AG09319 (cell line): ENCODE measurements at regions not wholly inside any gene's neighbourhood (a gene's known extent, or its start where the extent isn't known, plus 50 kb on each side); places are given as distances from the start of the nearest gene placed in this dataset.
A peak's percentile ranks its signal among the peaks of the same experiment; 100 is the strongest.

ENCODE experiments used
- DNase-seq: peaks from one replicate; pipeline ENCODE4 v3.0.0-alpha.2; 2010; ENCODE audit warnings: low read depth; ENCODE audit errors: extremely low read depth
- TF ChIP-seq, protein P1 (sequence below): IDR thresholded peaks from 2 replicates; pipeline ENCODE4 v1.5.1; 2011; ENCODE audit warnings: low read depth, mild to moderate bottlenecking, inconsistent platforms, low read length, moderate library complexity

DNA sequence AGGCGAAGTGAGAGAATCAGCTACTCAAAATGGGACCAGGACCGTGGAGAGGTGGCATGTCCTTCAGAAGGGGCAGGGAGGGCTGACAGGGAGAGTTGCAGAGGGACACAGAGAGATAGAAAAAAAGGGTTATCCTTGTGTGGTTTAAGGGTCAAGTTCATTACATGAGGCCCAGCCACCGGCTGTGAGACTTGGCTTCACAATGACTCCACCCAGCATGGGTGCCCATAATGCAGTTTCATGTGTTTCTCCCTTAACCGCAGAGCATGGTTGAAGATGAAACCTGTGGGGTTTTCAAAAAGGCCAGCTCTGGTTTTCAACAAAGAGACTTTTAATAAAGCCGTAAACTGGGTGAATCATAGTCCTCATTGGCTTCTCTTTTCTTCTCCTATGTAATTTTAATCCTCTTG, 164.6 kb downstream of the KLF5 start:
- no peak for DNase-seq
- TF ChIP-seq, protein P1, sequence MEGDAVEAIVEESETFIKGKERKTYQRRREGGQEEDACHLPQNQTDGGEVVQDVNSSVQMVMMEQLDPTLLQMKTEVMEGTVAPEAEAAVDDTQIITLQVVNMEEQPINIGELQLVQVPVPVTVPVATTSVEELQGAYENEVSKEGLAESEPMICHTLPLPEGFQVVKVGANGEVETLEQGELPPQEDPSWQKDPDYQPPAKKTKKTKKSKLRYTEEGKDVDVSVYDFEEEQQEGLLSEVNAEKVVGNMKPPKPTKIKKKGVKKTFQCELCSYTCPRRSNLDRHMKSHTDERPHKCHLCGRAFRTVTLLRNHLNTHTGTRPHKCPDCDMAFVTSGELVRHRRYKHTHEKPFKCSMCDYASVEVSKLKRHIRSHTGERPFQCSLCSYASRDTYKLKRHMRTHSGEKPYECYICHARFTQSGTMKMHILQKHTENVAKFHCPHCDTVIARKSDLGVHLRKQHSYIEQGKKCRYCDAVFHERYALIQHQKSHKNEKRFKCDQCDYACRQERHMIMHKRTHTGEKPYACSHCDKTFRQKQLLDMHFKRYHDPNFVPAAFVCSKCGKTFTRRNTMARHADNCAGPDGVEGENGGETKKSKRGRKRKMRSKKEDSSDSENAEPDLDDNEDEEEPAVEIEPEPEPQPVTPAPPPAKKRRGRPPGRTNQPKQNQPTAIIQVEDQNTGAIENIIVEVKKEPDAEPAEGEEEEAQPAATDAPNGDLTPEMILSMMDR, result no peak

DNA sequence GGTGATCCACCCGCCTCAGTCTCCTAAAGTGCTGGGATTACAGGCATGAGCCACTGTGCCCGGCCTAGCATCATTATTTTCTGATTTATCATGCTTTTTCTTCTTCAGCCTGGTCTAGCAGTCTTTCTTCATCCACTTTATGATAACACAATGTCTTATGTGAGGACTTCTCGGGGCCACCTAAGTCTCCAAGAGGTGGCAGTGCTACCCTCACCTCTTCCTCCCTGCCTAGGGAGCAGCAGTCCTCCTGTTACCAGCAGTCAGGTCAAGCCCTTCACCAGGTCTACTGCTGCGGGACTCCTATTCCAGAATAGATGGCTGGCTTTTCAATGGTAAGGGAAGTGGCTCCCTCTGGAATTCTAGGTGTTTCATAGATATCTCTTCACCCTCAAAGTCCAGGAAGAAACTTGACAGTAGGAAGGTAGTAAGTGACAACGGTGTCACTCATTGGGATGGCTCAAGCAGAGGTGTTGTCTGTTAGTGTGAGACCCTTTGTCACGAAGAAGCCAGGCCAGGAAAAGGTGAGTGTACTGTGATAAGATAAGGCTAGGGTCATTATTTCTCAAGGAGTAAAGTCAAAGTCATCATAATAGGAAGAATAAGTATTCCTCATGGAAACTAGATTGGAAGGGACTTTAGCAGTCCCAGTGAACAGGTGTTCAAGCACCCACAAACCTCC, 164.0 kb downstream of the KLF5 start:
- TF ChIP-seq, protein P1, result no peak
- DNase-seq, result no peak

DNA sequence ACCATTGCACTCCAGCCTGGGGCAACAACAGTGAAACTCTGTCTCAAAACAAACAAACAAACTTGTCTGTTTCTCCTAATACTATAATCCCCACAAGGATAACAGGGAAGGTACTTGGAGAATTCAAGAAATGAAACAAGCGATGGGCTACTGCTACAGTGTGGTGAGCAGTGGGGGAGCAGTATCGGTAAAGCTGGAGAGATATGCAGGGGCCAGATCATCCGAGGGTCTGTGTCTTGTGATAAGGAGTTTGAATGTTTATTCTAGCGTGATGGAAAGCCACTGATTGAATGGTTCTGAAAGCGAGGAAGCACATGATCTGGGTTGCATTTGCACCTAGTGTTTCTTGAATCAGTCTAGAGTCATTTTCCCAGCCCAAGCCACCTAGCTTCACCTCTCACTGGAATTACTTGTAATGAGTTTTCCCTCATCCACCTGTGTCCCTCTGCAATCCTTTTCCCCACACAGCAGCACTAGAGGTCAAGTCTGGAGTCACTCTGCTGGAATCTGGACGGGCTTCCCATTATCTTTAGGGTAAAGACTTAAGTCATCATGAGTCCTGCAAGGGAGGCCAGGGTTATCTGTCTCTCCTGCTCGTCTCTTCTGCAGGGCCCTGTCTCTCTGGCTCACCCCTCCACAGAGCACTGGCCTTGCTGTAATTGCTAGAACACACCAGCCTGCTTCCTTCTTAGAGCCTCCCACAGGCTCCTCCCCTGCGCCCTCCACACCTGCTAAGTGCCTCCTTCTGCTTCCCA, 162.3 kb downstream of the KLF5 start:
- DNase-seq, result no peak
- TF ChIP-seq, protein P1, result no peak

DNA sequence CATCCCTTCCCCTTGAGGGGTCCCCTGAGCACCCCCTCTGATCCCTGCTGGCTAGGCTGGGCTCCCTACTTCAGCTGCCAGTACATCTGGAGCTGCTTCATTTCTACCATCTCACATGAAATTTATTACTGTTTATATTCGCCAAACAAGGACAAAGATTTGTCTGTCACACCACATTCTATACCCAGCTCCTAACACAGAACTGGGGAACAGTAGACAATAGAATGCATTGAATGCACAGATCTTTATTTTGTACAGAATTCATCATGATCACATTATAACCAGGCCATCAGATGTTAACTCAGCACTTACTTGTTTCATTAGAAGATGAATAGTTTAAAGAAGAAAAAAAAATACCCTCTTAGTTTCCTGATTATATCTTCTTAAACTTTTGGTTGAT, 159.4 kb downstream of the KLF5 start:
- DNase-seq, result no peak
- TF ChIP-seq, protein P1, result no peak

DNA sequence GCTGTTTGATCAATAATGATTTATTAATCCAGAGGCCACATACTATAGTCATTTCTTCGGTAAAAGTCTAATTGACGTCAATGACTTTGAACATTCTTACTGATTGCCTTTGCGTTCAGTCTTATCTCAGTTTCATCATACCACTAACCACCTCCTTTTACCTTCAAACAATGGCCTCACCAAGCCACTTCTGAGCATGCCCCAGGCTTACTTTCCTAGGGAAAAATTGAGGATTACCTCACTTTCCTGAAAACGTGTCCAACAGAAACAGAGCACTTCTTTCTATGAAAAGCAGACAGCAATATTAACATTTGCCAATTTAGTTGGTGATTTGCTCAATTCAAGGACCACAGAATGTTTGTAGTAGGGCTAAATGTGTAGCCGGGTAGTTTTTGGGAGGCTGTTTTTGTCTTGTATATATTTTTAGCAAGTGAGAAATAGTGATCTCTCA, 157.6 kb downstream of the KLF5 start:
- peak; percentile 80 for DNase-seq
- TF ChIP-seq, protein P1, result no peak

DNA sequence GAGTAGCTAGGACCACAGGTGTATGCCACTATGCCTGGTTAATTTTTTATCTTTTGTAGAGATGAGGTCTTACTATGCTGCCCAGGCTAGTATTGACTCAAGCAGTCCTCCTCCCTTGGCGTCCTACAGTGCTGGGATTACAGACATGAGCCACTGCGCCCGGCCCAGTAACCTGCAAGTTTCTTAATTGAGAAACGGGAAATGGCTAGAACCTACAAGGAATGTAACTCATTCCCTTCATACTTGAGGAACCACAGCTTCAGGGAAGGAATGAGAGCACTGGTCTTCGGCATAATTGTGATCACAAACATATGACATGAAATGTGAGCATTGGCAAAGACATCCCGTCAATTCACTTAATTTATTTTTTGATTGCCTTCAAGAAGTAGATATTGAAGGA, 157.0 kb downstream of the KLF5 start:
- TF ChIP-seq, protein P1, result no peak
- DNase-seq, result no peak

DNA sequence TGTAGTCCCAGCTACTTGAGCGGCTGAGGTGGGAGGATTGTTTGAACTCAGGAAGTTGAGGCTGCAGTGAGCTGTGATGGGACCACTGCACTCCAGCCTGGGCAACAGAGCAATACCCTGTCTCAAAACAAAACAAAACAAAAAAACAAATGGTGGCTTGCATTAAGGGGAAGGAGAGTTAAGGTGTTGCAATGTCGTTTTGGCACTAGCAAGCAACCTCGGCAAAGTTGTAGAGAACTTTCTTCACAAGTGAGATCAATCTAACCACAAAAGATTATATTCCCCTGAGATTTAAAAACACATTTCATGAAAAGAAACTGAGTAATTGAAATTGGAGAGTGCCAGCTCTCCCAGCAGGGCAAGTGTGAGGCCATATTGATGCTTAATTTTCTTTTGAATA, 153.7 kb downstream of the KLF5 start:
- TF ChIP-seq, protein P1, result no peak
- no peak for DNase-seq
